Lower leg skin (tissue), 3 donors: ENCODE measurements at regions not wholly inside any gene's neighbourhood (a gene's known extent, or its start where the extent isn't known, plus 50 kb on each side); places are given as distances from the start of the nearest gene placed in this dataset.

ENCODE experiments used
- CTCF ChIP-seq, 3 donors: fragments of 450-650 bp; IDR thresholded peaks; one replicate each; pipeline ENCODE4 v1.5.1; 2016; ENCODE audit warnings: antibody characterized with exemption in 3 of 3, mild to moderate bottlenecking in 3 of 3, moderate library complexity in 2 of 3
- POLR2A ChIP-seq, 2 donors: fragments of 450-650 bp; IDR thresholded peaks; one replicate each; pipeline ENCODE4 v1.6.1; 2016 to 2017; ENCODE audit warnings: antibody characterized with exemption in 2 of 2, mild to moderate bottlenecking in 1 of 2, moderate library complexity in 1 of 2

- TF ChIP-seq CTCF (IDR thresholded peaks at IDR 0.05) (no peak), POLR2A (IDR thresholded peaks at IDR 0.05) (no peak)
Measured at GRCh38 chrX:20527041-20527440, 260.3 kb upstream of the RPS6KA3 start.
